Erythroblast (primary cell): ENCODE measurements at regions not wholly inside any gene's neighbourhood (a gene's known extent, or its start where the extent isn't known, plus 50 kb on each side); places are given as distances from the start of the nearest gene placed in this dataset.

Experiments used
- DNase-seq, 2 experiments: peaks; one replicate each; lab custom pipeline; 2025; lab: John Stamatoyannopoulos, UW
- GATA1 ChIP-seq: IDR thresholded peaks from 2 replicates; pipeline ENCODE4 v1.6.1; 2011; ENCODE audit warnings: low read depth, mild to moderate bottlenecking, control low read depth, low read length, moderate library complexity
- POLR2A ChIP-seq: IDR thresholded peaks from 2 replicates; pipeline ENCODE4 v1.6.1; 2011; ENCODE audit warnings: mild to moderate bottlenecking, low read length

DNA sequence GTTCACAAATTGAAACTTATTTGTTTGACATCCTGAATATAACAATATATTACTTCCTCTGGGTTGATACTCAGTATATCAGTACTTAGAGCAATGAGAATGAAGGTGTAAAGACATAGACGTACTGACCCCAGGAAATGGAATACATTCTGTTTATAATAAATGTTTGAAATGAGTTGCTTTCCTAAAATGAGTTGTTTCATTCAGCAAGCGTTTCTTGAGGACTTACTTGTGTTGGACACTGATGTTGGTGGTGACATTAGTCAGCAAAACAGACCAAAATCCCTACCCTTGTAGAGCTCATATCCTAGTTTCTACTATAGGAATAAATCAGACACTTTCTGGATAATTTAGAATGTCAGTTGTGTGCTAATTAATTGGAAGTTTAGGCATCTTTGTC lies 184.3 kb downstream of the ZDHHC21 start:
- peak in 1 of 2 experiments; percentile 4 for DNase-seq

DNA sequence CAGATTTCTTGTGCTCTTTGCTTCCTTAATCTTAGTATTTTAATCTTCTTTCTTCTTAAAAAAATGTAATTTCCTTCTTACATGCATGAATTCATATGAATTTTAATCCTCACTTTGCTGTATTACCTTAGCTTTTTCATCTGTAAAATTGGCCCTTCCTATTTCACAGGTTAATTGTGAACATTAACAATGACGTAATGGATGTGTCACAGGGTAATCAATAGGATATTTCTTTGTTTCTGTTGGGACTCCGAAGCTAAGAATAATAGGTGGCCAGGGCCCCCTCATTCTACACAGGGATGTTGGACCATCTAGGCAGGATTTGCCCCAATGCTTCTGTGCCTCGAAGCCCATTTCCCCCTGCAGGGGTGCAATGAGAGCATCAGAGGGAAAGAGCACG lies 187.4 kb upstream of the NFIB start:
- TF ChIP-seq GATA1: no peak
- no peak for TF ChIP-seq POLR2A
- DNase-seq: no peak

More for the DNA sequence above, 184.3 kb downstream of the ZDHHC21 start:
- TF ChIP-seq POLR2A (no peak), GATA1 (no peak)

DNA sequence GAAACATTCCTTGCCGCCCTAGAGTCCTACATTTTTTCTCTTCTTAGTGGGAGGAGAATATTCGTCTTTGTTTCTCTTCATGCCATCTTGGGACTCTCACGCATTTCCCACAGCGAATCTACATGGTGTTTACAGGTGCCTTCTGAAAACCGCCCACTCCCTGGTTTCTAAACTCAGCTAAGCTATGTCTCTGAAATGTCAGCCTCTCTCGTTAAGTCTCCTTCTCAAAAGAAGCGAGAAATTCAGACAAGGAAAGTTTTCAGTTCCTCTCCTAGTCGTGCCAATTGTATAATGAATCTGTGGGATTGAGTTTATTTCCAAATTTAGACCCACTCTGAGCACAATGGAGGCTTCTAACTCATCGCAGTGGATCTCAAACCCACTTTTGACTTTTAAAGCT lies 186.8 kb upstream of the NFIB start:
- TF ChIP-seq POLR2A (no peak), GATA1 (no peak)
- DNase-seq: no peak

DNA sequence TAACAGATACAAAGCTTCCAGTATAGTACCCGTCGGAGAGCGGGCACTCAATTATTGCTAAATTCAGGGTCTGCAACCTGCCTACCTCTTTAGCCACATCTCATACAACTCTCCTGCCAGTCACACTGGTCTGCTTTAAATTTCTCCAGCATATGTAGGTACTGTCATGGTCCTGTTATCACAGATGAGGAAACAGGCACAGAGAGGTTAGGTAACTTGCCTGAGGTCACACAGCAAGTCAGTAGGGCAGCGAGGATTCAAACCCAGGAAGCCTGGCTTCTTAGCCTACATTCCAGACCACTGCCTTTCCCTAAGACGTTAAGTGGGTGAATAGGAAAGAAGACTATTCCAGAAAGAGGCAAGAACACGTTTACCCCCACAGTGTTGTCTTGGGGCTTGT lies 186.0 kb upstream of the NFIB start:
- no peak for DNase-seq
- TF ChIP-seq GATA1 (no peak), POLR2A (no peak)

DNA sequence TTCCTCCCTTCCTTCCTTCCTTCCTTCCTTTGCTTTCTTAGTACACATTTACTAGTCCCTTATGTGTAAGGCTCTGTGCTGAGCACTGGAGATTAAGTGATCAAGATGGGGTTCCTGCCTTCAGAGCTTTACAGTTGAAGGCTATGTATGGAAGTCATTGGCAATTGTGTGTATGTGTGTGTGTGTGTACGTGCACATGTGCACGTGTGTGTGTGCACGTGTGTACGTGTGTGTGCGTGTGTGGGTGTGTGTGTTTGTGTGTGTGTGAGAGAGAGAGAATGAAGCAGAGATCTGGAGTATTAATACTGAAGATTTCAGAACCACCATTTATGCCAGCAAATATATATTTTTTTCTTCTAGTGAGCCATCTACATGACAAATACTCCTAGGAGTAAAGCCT lies 184.9 kb upstream of the NFIB start:
- TF ChIP-seq GATA1: no peak
- TF ChIP-seq POLR2A: no peak
- DNase-seq: no peak

DNA sequence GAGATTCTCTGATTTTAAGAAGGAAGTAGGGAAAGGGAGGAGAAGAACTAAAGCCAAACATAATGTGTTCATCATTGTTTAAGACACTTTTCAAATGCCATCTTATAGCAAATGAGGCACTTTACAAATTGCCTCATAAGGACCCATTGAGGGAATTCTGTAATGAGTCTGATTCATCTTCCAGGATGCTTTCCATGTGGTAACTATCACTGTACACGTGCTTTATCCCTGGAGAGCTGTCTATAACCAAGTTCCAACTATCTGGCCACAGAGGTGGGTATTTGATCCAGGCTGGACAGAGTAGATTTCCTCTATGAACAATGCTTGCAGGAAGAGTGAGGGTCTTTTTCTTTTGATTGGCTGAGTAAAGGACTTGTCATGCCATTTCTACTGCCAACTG lies 183.5 kb upstream of the NFIB start:
- TF ChIP-seq GATA1 (no peak), POLR2A (no peak)
- no peak for DNase-seq

DNA sequence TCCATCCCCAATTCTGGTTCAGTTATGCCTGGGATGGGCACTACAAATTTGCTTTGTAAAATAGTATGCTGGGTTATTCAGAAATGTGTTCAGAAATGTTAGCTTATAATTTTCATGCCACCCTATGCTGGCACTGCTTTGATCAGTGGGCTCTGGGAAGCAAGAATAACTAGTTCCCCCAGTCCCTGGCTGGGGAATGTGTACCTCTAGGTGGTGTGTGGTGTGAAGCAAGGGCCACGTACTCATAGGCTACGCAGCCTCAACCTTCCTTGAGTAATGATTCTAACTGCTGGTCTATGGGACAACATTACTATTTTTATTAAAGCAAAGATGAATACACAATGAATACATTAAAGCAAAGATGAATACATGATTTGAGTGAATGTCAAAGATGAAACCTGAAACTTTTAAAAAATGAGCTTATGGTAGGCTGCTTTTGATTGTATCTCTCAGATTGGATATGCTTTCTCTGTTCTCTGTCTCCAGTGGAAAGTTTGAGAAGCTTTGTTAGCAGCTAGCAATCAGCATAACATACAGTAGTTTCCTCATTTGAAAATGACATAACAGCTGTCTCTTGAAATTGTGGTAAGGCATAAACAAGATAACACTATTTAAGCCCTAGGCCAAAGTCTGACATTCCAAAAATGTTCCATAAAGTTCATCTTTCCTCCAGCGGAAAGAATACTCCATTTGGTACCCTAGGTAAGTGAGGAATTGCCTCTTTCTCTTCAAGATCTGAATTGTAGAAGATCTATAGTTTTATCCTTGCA lies 174.7 kb upstream of the NFIB start:
- no peak for DNase-seq
- TF ChIP-seq GATA1: no peak
- TF ChIP-seq POLR2A: no peak

DNA sequence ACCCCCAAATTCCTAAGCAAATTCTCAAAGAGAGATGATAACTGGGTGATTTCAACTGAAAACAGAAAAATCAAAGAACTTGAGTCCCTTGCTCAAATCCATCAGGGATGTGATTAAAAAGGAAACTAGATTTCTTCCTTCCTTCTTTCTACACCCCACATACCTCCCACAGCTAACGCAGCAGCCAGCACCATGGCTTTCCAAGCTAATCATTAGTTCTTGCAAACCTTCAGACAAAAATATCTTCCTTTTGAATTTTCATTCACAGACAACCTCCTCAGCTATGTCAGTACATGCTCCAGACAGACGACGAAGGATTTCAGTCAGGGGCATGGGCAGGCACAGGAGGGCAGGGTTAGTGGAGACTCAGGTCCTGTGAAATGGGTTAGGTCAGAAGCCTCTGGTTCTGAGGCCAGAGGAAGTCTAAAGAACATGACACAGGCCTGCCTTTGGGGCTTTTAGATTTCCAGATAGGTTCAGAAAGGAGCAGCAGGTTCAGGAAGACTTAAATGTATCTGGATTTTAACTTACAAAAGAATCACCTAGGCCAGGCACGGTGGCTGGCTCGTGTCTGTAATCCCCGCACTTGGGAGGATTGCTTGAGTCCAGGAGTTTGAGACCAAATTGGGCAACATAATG lies 173.7 kb upstream of the NFIB start:
- TF ChIP-seq POLR2A (no peak), GATA1 (no peak)
- no peak for DNase-seq

DNA sequence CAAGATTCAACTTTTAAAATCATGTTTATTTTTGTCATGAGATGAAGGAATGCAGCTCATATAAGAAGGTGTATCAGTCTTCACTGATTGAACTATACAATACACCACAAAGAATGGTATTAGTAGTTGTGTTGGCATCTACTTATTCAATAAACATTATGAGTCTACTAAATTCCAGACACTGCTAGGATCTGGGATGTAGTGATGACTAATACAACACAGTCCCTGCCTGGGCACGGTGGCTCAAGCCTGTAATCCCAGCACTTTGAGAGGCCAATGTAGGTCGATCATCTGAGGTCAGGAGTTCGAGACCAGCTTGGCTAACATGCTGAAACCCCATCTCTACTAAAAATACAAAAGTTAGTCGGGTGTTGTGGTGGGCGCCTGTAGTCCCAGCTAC lies 171.4 kb upstream of the NFIB start:
- no peak for TF ChIP-seq GATA1
- TF ChIP-seq POLR2A: no peak
- DNase-seq: no peak

DNA sequence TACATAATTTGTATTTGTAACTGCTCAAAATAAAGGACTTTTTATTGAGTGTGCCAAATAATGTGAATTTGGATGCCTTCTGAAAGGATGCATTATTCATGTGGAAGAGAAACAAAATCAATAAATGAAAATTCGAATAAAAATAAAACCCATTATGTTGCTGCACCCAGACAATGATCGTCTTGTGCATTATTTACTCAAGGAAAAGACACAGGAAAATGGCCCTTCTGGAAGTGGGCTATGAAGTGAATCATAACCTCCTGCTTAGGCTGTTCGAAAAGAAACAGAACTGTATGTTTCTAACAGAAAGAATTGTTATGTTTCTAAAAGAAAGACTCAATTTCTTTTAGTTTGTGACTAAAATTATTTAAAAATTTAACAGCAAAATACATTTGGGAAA lies 168.9 kb upstream of the NFIB start:
- DNase-seq: no peak
- TF ChIP-seq GATA1 (no peak), POLR2A (no peak)

DNA sequence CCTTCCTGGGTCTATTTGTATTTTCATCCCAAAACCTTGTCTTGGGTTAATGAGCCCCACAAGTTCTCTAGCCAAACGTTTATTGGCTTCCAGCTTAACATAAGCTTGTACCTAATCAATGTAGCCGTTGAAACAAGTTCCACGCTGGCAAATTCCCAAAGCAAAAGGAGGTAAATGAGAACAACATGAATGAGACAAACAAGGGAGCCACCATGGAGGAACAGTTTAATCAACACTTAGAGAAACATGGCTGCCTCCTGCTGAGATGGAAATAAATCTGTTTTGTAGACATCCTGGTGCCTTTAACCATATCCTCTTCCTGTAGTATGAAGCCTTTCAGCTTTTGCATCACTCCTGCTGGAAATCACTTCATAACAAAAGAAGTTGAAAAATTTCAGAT lies 166.6 kb upstream of the NFIB start:
- TF ChIP-seq GATA1: no peak
- no peak for DNase-seq

DNA sequence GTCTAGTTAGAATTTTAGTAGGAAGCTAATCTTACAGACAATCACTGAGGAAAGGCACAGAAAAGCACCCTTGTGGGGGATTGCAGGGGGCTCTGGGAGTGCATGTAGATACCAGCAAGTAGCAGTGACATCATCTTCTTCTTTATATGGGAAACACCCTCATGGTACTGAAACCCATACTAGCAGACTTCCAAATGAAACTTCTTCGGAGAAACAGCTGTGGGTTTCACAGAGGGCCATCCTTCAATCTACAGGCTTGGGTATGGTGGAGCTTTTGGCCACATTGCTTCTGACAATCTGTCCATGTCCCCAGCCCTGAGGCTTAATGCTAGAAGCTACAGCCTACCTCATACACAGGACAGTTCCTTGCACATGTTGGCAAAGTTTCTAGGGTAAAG lies 165.2 kb upstream of the NFIB start:
- no peak for TF ChIP-seq POLR2A
- DNase-seq: no peak

DNA sequence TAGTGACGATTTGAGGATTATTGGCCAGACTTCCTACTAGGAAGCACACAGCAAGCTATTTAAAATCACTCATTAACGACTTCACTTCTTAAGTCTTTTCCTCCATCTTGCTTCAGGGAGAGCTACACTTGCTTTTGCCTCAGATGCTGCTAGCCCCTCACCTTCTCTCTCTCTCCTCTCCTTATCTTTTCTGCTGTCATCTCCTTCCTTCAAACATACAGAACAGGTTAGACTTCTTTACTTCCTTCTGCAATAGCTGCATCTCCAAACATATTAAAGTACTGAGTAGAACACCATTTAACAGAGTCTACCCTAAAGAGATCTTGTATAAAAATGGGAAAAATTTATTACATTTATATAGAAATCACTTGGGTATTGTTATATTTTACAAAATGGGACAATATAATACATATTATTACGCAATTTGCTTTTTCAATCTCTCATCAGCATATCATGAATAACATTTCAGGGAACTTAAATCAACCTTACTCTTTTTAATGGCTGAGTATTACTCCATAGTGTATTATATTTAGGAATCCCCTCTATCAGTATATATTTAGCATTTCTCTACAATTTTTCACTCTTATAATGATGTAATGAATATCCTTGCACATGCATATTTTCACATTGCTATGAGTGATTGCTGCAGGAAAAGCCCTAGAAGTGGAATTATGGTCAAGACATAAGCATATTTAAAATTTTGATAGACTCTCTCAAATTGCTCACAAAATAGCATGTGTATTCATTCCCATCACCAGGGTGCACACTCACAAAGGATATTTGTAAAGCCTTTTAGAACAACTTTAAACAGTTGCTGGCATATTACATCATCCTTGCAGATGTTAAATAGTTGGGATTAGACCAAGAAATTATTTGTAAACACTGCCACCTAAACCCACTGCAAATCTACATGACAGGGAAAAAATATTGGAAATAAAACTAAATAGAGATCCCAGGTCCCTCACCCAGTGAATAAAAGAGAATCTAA lies 164.5 kb upstream of the NFIB start:
- TF ChIP-seq POLR2A: no peak
- TF ChIP-seq GATA1: no peak
- DNase-seq: peak in 1 of 2 experiments; percentile 52

DNA sequence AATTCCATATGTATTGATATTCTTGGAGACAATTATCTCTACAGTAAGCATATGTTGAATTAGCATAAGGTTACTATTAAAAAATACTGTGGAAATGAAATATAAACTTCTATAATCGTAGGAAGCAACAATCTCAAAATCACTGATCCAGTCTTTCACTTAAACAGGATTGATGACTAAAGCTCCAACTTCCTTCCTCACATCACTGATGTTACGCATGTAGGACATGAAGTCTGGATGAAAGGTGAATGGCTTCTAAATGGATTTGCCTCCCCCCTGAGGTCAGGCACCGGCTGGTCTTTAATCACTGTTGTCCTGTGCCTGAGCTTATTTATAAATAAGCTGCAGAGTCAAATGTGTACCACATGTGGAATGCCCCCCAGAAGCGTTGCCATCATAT lies 157.1 kb upstream of the NFIB start:
- TF ChIP-seq GATA1: no peak
- no peak for TF ChIP-seq POLR2A
- no peak for DNase-seq
